H1 (cell line): ENCODE measurements at regions not wholly inside any gene's neighbourhood (a gene's known extent, or its start where the extent isn't known, plus 50 kb on each side); places are given as distances from the start of the nearest gene placed in this dataset.

Source experiments
- POLR2A ChIP-seq, 2 experiments: IDR thresholded peaks; 1 replicate in 1 of 2; 2 replicates in 1 of 2; pipeline ENCODE4 v1.6.1; 2011; ENCODE audit warnings: low read depth in 2 of 2, low read length in 2 of 2, mild to moderate bottlenecking in 2 of 2; ENCODE audit errors: control extremely low read depth in 1 of 2
- SIN3A ChIP-seq, 2 experiments: IDR thresholded peaks in 1 of 2; conservative IDR thresholded peaks in 1 of 2; 2 replicates each; pipeline ENCODE4 v1.6.1; 2011 to 2012; ENCODE audit warnings: low read length in 2 of 2, improper control_type of control experiment in 1 of 2, low read depth in 1 of 2, mild to moderate bottlenecking in 1 of 2

- TF ChIP-seq POLR2A (IDR thresholded peaks at IDR 0.05; ENCODE audit: control extremely low read depth in 1 of 2, low read depth in 2 of 2, low read length in 2 of 2), result no peak
- TF ChIP-seq SIN3A (conservative IDR thresholded peaks at IDR 0.05 in 1 of 2, IDR thresholded peaks at IDR 0.05 in 1 of 2; ENCODE audit: low read depth in 1 of 2, low read length in 2 of 2), result no peak
These were observed 401.8 kb upstream of the FAT3 start for GRCh38 chr11:91822805-91823204.
